HG03280 (cell line): ENCODE measurements at regions not wholly inside any gene's neighbourhood (a gene's known extent, or its start where the extent isn't known, plus 50 kb on each side); places are given as distances from the start of the nearest gene placed in this dataset.
"Not testable (repeated sequence)": the region's sequence is repeated elsewhere in the genome, so short reads cannot be mapped to it uniquely, and the experiment has no call there.

Experiments used
- ATAC-seq: cut with Tn5 transposase; IDR thresholded peaks from one replicate; pipeline ENCODE4 v1.9.1; 2021; ENCODE audit warnings: mild to moderate bottlenecking, moderate library complexity; ENCODE audit not compliant: unreplicated experiment

GRCh38 chr2:235430366-235431083 lies 63.3 kb upstream of the AGAP1 start:
- no peak for ATAC-seq

GRCh38 chr2:235432741-235433520 lies 60.9 kb upstream of the AGAP1 start:
- ATAC-seq, result no peak

- ATAC-seq, result no peak
These were observed 60.0 kb upstream of the AGAP1 start for GRCh38 chr2:235433860-235434259.

GRCh38 chr2:235439959-235440662 lies 53.7 kb upstream of the AGAP1 start:
- no peak for ATAC-seq

- ATAC-seq, result not testable (repeated sequence)
These were observed 50.3 kb upstream of the AGAP1 start for GRCh38 chr2:235443580-235443979.
